Fibroblast of skin of abdomen (primary cell): ENCODE measurements at regions not wholly inside any gene's neighbourhood (a gene's known extent, or its start where the extent isn't known, plus 50 kb on each side); places are given as distances from the start of the nearest gene placed in this dataset.
"Not testable (repeated sequence)": the region's sequence is repeated elsewhere in the genome, so short reads cannot be mapped to it uniquely, and the experiment has no call there.

ENCODE experiments used
- DNase-seq: peaks from one replicate; pipeline ENCODE4 v3.0.0-alpha.2; 2013

GRCh38 chr18:39230086-39230803, 1664.6 kb upstream of the CELF4 start:
- no peak for DNase-seq

- not testable (repeated sequence) for DNase-seq
These were observed 1662.2 kb upstream of the CELF4 start for GRCh38 chr18:39227769-39228168.

DNA sequence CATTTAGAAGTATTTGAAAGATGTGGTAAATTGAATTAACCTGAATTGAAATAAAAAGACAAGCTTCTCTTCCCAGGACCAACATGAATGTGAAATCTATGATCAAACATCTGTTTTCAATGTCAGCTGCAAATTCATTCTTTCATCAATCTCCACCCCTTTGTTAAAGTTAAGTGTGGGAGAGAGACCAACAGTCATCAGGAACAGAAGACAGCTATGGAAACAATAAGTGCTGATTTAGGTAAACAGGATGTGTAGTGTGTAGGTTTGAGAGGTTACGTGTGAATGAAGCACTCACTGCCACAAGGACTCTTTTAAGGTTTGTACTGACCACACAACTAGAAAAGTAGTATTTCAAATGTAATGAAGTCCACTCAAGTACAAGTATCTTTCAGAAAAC, 1659.8 kb upstream of the CELF4 start:
- DNase-seq, result no peak

GRCh38 chr18:39223283-39223682, 1657.7 kb upstream of the CELF4 start:
- DNase-seq, result no peak

DNA sequence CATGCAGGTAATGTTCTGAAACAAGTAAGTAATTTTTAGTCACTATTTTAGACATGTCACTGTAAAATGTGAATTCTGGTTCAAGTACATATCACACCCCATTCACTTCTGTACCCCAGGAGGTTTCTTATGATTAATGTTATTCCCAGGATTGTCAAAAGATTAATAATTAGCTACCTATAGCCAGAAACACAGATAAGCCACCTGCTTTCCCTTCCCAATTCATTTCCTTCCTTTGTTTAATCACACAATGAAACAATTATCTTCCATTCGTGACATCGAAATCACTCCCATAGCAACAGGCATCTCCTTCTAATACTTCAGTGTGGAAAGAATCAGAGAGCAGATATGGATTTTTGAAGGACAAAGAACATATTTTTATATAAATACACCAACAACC, 1650.3 kb upstream of the CELF4 start:
- DNase-seq, result no peak

- DNase-seq, result no peak
These were observed 1645.9 kb upstream of the CELF4 start for GRCh38 chr18:39211461-39211860.

DNA sequence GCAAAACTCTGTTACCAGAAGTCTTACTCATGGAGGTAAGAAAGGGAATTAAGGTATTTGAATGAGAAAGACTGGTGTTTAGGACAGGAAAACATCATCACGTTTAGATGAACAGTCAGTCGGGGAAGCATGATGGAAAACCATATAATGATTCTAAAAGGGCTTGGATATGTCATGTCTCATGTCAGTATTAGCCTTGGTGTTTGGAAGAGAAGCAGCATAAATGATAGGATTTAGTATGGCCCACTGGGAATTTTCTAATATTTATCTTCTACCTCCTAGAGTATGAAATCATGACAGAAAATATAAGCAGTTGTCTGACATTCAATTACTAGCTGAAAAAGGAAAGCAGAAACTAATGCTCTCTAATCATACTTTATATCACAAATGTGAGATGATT, 1643.6 kb upstream of the CELF4 start:
- DNase-seq, result no peak

- DNase-seq, result no peak
These were observed 1643.1 kb upstream of the CELF4 start for GRCh38 chr18:39208729-39209128.

DNA sequence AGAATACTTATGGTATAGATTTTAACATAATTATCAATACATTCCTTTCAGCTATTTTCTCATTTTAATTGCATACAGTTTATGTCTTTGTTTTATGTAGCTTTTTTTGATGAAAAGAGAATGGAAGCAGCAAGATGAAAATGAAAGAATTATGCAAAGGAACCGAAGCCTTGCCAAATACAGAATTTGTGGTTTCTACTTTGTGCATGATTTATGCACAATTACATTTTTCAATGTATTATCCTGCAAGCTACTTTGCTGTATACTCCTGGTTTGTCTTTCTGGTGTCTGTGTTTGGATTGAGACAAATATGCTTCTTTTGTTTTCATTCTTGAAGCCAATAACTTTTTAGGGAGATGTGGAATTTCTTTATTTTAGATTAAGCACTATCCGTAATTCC, 1642.6 kb upstream of the CELF4 start:
- DNase-seq, result peak; percentile 22

GRCh38 chr18:39206398-39207103, 1641.0 kb upstream of the CELF4 start:
- not testable (repeated sequence) for DNase-seq

- no peak for DNase-seq
These were observed 1640.1 kb upstream of the CELF4 start for GRCh38 chr18:39205565-39206195.

DNA sequence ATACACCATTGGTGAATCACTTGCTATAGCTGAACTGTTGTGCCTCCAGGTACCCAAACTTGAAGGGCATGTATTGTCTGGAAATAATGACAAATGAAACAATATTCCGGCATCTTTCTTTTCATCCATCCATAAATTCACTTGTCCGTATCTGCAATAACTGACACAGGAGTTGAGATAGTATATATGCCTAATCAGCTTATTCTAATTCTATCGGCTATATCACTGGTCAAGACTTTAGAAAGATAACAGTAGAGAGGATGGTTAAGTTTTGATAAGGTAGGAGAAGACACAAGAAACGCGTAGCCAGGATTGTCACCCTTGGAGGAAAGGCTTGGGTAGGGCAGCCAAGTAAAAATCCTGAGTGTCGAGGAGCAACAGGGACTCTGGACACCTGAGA, 1634.6 kb upstream of the CELF4 start:
- DNase-seq, result no peak

DNA sequence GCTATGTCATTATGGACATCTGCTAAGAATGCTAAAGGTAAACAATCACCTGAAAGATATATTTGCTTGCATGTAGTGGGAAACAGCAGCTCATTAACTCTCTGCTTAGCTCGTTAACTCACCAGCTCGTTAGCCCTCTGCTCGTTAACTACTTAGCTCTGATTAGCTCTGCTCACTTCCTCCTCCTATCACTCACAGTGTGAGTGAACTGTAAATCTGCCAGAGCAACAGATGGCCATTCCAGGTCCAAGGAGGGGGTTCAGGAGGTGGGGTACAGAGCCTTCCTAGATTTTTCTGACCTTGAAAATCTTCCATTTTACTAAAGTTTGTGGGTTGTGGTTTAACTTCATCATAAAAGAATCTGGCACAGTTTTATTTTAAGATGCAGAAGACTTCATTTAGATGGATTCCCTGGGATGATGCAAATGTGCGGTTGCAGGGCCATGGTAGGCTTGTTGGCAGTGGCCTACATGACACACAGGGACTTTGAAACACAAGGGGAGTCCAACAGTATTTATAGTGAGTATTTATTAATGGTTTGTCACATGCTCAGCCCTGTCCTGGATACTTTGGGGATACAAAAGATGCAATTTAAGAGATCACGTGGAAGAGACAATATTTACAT, 1633.7 kb upstream of the CELF4 start:
- no peak for DNase-seq

DNA sequence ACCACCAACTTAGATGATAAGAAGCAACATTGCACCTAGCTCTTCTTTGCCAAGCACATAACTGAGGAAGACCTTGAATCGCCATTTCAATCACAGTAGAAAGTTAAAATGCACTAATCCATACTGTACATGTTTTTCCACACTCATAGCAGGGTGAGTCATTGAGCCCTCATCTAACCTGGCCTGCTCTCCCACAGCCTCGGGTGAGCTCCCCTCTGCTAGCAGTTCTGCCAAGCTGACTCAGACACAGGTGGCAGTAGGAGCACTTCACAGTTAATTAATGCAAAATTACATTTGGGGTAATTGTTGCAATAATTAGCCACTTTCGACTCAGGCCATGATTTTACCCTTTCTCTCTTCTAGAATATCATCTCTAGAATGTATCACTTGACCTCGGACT, 1632.8 kb upstream of the CELF4 start:
- no peak for DNase-seq

DNA sequence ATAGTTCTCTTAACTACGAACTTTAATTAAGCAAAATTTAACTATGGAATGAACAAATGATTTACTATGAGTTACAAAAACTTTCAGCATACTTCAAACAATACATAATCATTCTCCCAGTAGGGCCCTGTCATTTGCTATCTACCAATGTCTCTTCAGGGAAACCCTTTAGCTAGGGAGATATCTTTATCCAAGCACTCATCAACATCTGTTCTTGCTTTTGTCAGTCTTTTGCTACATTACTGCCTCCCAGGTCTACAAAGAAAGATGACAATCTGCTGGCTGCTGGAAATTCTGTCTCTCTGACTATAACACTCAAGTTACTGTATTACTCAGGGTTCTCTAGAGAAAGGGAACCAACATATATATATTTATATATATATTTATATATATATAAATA, 1626.3 kb upstream of the CELF4 start:
- no peak for DNase-seq

GRCh38 chr18:39191058-39191457, 1625.5 kb upstream of the CELF4 start:
- DNase-seq, result no peak

DNA sequence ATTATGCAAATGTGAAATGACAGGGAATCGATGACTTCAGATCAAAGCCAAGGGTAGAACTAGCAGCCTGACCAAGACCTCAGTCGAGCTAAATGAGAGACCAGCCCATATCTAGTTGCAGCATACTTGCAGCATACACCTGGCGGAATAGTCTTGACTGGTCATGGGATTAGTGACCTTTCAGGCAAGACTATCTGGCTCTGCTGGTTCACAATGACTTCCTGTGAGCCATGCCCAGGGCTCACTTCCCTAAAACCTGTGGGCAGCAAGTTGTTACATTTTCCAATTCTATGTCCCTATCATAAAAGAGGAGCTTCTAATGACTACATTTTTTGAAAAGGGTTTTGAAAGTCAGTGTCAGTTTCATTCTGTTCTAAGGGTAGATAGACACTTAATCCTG, 1624.9 kb upstream of the CELF4 start:
- no peak for DNase-seq

GRCh38 chr18:39188278-39188677, 1622.7 kb upstream of the CELF4 start:
- no peak for DNase-seq

DNA sequence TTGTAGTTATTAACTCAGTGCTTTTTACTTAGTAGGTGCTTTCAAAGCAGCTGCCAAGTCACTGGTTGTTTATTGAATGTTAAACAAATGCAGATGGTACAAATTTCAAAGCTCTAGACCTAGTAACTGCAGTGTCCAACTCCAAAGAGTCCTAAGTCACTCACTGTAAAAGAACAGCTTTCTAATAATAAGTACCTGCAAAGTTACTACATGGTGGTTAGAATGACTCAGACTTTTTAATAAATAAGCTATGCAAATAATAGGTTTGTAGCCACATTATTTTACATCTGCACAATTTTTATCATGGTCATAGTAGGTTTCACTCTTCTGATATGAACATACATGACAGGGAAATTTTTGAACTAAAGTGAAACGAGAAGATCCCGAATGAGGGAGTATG, 1620.4 kb upstream of the CELF4 start:
- DNase-seq, result no peak

GRCh38 chr18:39184176-39184575, 1618.6 kb upstream of the CELF4 start:
- no peak for DNase-seq

GRCh38 chr18:39178166-39178565, 1612.6 kb upstream of the CELF4 start:
- no peak for DNase-seq

DNA sequence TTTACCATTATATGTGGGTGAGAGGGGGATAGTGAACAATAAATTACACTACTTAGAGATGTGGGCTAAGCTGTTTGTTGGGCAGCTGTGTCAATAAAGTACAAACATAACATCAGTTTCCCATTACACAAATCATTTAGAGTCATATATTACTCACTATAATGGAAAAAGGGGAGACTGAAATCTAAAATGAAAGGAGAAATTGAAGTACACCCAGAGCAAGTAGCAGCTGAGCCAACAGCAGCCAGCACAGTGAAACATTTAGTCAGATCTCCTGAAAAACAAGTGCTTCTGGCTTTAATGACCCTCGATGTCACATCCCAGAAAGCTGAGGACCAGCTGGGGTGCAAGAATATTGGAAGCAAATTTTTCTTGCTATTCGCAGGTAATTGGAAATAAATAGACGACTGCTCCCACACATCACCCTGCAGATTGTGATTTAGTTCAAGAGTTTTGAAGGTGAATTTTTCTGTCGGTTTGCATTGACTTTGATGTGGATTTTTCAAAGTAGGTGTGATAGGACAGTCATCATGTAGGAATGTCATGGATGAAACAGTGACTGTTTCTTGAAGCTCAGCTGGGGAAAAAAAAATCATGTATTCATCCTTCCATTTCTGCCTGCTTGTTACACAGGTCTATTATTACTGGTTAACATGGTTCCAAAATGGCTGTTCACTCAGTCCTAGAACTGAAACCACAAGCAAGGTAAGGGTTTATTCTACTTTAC, 1607.3 kb upstream of the CELF4 start:
- DNase-seq, result no peak

DNA sequence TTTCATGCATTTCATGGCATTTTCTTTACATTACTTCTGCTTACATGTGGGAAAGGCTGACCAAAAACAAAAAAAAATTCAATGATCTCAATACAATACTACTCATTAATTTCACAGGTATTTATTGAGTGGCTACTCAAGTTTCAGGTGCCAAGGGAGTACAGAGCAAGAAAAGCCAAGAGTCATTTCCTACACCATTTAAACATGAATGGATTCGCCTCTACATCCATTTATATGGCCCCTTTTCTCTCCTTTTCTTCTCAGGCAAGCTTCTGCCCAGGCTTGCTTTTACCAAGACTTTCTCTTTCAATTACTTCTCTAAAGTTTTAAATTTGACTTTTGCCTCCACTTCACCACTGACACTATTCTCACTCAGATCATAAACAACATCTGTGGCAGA, 1603.1 kb upstream of the CELF4 start:
- no peak for DNase-seq
